SK-N-SH (cell line): ENCODE measurements at regions not wholly inside any gene's neighbourhood (a gene's known extent, or its start where the extent isn't known, plus 50 kb on each side); places are given as distances from the start of the nearest gene placed in this dataset.

ENCODE experiments used
- CTCF ChIP-seq: fragments of 200-600 bp; sonication (generic); IDR thresholded peaks from 2 replicates; pipeline ENCODE4 v1.6.1; 2017; ENCODE audit warnings: antibody characterized with exemption, mild to moderate bottlenecking, moderate library complexity
- MXI1 ChIP-seq: IDR thresholded peaks from 2 replicates; pipeline ENCODE4 v1.6.1; 2012; ENCODE audit warnings: mild to moderate bottlenecking, low read depth, low read length, improper control_type of control experiment
- RCOR1 ChIP-seq: fragments of 150-350 bp; IDR thresholded peaks from 2 replicates; pipeline ENCODE4 v1.6.1; 2017; ENCODE audit warnings: antibody characterized with exemption, low read length
- TAF1 ChIP-seq: IDR thresholded peaks from 2 replicates; pipeline ENCODE4 v1.6.1; 2012; ENCODE audit warnings: low read depth, mild to moderate bottlenecking, low read length, moderate library complexity, borderline replicate concordance
- ZBTB33 ChIP-seq: IDR thresholded peaks from 2 replicates; pipeline ENCODE4 v1.4.0; 2012; ENCODE audit warnings: low read depth, borderline replicate concordance

- TF ChIP-seq CTCF: no peak
- no peak for TF ChIP-seq MXI1
- TF ChIP-seq TAF1: no peak
- TF ChIP-seq RCOR1: no peak
- TF ChIP-seq ZBTB33: no peak
Observed at GRCh38 chr20:56786503-56786902, 157.4 kb downstream of the TFAP2C start.
